ENCODE measurements at regions not wholly inside any gene's neighbourhood (a gene's known extent, or its start where the extent isn't known, plus 50 kb on each side); places are given as distances from the start of the nearest gene placed in this dataset.

- DNase-seq, result no peak
Measured at GRCh38 chr15:36498916-36499315, 80.5 kb upstream of the CDIN1 start.

GRCh38 chr15:36499412-36500389 lies 79.7 kb upstream of the CDIN1 start:
- peak; percentile 2 for DNase-seq

- peak; percentile 70 for DNase-seq
Measured at GRCh38 chr15:36501063-36501678, 78.3 kb upstream of the CDIN1 start.

GRCh38 chr15:36502509-36502908 lies 76.9 kb upstream of the CDIN1 start:
- no peak for DNase-seq

- no peak for DNase-seq
Measured at GRCh38 chr15:36506733-36507356, 72.6 kb upstream of the CDIN1 start.

- no peak for DNase-seq
Measured at GRCh38 chr15:36507458-36507857, 72.0 kb upstream of the CDIN1 start.

- no peak for DNase-seq
Measured at GRCh38 chr15:36511594-36511993, 67.8 kb upstream of the CDIN1 start.

- no peak for DNase-seq
Measured at GRCh38 chr15:36517758-36518157, 61.7 kb upstream of the CDIN1 start.

- no peak for DNase-seq
Measured at GRCh38 chr15:36519067-36519466, 60.4 kb upstream of the CDIN1 start.

- DNase-seq, result no peak
Measured at GRCh38 chr15:36525430-36525829, 54.0 kb upstream of the CDIN1 start.

- peak; percentile 60 for DNase-seq
Measured at GRCh38 chr15:36527235-36528162, 51.9 kb upstream of the CDIN1 start.

GRCh38 chr15:36529296-36530011 lies 50.0 kb upstream of the CDIN1 start:
- DNase-seq, result no peak

Measured in NCI-H1105 treated with DMSO at 0.1 percent for 48 hours (cell line).